RPMI7951 (cell line): ENCODE measurements at regions not wholly inside any gene's neighbourhood (a gene's known extent, or its start where the extent isn't known, plus 50 kb on each side); places are given as distances from the start of the nearest gene placed in this dataset.

Source experiments
- DNase-seq: peaks from one replicate; pipeline ENCODE4 v3.0.0-alpha.2; 2012; ENCODE audit warnings: low read depth

DNA sequence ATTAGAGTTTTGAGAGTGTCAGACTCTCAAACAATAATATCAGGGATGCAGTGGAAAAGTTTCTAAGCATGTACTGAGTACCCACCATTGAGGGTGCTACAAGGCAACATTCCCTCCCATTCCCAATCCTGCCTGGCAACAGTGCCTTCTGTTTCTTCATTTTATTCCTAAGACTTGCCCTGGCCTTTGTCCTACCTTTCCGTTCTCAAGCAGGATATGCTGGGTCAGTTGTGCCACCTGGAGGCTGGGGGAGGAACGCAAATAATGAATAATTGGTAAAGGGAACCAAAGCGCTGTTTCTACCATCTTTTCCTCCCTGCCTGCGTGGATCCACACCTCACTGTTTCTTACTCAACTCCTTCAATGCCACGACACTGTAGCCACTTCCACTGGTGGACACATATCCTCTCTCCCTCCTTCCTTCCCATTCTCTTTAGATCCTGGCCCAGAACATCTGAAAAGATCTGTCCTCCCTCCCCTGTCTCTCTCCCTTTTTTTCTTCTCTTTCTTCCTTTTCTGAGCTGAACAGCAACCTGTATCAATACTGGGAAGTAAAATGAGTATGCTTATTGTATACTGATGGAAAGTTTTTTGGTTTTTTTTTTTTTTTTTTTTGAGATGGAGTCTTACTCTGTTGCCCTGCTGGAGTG lies 149.5 kb downstream of the C9orf152 start:
- peak; percentile 51 for DNase-seq

DNA sequence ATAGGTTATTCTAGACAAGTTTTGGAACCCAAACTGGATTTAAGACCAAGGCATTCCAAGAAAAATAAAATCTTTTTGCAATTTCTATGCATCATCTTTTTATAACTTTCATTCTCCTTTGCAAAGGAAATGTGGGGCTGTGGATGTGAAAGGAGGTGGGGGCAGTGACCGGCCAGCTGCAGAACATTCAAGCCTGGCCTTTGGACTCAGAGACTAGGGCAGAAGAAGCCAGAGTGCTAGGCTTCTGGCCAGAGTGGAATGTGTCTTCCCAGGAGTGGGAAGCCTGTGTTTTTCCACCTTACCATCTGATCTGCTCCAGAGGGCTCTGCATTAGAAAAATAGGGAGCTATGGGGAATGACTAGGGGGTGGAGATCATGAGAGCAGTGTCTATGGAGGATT lies 148.5 kb downstream of the C9orf152 start:
- no peak for DNase-seq

DNA sequence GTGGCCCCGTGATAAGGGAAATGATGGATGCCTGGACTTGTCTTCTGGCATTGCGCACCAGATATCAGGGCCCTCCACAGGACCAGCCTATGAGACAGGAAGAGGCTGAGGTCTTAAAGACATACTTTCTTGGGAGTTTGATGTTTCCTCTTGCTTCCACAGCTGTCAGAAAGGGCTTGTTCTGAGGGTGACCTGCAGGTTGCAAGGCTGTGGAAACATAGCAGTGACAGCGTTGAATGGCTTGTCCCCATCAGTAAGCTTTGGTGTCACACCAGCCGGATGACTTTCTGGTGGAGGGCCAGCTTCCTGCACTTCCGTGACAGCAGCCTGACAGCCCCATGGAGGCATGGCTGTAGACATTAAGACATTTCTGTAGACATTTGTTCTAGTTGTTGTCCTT lies 143.2 kb downstream of the C9orf152 start:
- no peak for DNase-seq

DNA sequence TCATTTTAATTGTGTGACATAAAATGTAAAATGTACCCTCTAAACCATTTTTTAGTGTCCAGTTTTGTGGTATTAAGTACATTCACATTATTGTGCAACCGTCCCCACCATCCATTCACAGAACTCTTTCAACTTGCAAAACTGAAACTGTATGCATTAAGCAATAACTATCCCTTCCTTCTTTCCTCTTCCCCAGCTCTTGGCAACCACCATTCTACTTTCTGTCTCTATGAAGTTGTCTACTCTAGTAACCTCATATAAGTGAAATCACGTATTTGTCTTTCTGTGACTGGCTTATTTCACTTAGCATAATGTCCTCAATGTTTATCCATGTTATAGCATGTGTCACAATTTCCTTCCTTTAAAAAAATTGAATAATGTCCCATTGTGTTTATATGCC lies 142.4 kb downstream of the C9orf152 start:
- peak; percentile 53 for DNase-seq

DNA sequence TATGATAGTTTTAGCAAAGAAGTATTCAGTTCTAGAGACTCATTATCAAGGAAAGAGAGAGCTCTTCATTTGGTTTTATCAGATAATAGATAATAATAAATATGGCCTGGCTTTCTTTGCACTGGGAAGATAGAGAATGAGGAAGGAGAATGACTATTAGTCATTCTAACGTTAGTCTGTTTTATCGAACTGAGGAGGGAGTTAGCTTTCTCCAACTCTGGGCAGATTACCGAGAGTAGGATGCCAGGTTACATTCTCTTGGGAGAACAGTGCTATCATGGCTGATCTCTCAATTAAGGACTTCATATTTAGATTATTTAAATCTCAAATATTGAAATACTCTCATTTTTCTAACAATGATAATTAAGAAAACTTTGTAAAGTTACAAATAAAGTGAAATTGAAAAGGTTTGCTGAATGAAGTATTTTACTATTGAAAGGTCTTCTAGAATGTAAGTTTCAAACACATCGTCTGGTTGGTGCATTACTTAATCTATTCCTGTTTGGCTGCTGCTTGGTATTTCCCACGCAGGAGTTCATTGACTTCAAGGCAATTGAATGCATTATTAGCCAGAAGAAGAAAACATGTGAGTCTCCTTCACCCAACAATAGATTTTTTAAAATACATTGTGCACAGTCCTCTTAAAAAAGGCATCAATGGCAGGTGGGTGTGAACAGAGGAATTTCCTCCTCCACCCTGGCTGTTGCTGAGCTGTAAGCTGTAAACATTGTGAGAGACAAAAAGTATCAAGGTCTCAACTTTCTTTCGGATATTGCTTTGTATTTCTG lies 140.8 kb downstream of the C9orf152 start:
- DNase-seq = no peak

DNA sequence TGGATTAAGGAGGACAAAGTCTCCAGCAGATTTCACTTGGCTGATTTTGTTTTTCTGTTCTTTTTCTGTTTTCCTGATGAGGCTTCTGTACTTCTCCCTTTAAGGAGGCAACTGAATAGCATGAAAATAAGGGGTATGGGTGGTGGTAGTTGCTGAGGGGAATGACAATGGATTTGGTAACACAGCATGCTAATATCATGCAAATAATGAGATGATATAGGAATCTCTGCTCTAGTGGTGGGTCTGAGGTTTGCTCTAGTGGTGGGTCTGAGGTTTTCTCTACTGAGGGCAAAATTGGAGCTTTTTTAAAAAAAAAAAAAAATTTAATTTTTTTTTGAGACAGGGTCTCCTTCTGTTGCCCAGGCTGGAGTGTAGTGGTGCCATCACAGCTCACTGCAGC lies 139.7 kb downstream of the C9orf152 start:
- DNase-seq = no peak

DNA sequence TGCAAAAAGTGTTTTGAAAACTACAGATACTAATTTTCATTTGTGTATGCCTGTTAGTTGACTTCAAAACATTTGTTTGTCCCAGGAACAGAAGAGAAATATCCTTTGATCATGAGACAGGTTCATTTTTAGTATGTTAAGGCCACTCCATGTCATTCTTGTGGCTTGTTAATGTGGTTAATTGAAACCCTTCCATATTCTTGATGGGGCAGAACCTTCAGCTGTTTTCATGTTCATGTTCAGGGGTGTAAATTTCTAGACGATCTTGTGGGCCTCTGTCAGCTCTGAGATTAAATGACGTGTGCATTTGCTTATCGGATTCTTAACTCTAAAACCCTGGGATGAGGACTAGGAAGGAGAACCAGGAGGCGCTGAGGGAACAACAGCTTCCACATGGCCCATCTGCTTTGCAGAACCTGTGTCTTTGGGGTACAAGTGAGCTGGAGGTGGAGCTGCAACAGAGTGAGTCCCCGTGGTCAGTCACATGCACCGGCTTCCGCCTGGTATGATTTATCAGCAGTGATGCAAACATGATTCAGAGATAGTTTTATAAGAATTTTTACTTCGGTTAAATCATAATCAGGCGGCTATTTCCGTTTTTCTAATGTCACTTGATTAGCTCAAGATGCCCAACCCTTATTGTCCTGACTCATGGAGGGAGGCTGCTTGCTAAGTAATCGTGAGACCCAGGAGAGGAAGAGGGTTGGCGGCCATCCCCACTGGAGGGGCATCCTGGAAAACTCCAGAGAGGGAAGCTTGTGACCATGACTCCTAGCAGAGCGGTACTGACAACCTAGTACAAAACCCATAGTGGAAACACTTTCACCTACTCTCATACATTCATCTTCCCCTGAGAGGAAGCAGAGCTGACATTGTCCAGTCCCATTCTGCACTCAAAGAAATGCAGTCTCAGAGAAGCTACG lies 138.4 kb downstream of the C9orf152 start:
- DNase-seq = peak; percentile 91

DNA sequence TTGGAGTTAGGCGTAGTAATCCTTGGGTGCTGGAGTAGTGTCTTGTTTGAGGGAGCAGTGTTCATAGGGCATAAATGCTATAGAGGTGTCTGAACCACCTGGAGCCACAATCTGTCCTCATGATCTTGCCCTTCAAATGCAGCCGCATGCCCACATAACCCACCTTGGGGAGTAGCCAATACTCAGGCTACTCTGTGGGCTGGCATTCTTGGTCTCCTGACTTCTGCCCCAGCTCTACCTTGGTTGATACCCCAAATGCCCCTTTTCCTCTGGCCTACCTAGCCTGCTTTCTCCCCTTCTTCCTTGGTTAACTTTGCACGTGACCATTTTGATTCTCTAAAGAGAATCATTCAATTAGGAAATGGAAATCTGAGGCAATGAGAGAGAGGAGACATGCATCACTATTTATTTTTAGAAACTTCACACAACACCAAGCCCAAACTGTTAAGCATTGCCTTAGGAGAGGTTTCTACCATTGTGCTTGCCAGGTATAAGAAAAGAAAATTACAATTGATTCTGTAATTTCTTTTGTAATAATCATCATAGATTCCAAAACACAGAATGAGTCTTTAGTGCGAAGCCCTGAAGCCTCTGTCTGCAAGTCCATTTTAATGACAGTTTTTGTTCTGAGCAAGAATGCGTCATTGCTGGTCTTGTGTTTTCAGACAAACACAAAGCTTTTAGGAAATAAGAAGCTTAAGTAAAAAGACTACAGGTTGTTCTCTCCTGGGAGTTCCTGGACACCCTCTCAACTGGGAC lies 135.2 kb downstream of the C9orf152 start:
- no peak for DNase-seq

DNA sequence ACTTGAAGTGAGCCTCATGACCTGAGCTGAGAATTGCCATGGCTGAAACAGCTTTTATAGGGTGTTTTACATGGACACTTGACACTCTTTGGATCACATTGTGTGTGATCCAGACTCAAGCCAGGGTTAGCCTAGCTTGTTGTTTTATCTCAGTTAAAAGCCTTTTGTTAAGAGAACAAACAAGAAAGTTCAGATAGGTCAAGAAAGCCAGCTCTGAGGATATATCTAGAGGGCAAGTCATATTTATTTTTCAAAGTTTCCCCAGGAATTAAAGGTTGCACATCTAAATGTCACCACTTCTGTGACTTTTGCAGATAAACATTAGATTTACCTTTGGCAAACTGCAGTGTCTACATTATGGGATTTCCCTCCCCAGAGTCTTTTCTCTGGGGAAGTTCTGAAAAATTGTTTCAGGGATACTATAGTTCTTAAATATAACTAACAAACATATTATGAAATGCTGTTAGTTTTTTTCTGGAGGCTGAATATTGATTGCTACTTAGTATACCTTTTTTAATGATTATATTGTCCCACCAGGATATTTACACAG lies 134.5 kb downstream of the C9orf152 start:
- no peak for DNase-seq

DNA sequence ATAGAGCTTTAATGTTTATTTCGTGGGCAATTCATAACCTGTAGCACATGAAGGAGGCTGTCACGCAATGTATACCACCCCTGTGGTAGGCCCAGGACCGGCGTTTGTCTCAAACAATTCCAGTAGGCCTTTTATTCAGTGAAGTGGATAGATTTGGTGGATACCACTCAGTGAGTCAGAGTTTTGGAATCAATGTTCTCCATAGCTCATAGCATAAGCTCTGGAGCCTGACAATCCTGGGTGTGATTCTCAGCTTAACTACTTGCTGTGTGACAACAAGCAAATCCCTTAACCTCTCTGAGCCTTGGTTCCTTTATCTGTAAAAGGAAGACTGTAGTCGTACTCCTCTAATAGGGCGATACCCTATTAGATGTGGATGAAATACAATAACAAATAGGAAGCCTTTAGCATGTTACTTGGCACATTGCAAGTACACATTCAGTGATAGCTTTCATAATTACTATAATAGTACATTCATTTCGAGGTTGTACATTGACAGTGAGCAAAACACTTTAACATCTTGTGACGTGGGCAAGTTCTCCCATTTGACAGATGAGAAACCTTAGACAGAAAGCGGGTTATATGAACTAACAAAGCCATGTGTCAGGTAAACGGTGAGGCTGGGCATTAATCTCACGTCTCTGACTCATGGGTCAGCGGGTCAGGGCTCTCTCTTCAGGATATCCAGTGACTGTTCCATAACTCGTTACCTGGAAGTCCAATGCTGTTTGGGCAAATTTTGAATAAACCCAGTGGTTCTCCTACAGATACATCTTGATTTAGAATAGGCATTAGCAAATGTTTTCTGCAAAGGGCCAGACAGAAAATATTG lies 130.8 kb downstream of the C9orf152 start:
- DNase-seq = peak; percentile 84

DNA sequence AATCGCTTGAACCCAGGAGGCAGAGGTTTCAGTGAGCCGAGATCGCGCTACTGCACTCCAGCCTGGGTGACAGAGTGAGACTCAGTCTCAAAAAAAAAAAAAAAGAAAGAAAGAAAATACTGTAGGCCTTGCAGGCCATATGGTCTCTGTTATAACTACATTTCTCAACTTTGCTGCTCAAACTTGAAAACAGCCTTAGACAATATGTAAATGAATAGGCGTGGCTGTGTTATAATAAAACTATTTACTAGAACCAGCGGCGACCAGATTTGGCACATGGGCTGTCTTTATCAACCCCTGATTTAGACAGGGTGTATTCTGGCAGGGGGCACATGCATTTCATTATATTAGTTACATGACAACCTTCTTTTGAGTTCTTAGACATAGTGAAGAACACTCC lies 130.0 kb downstream of the C9orf152 start:
- no peak for DNase-seq

DNA sequence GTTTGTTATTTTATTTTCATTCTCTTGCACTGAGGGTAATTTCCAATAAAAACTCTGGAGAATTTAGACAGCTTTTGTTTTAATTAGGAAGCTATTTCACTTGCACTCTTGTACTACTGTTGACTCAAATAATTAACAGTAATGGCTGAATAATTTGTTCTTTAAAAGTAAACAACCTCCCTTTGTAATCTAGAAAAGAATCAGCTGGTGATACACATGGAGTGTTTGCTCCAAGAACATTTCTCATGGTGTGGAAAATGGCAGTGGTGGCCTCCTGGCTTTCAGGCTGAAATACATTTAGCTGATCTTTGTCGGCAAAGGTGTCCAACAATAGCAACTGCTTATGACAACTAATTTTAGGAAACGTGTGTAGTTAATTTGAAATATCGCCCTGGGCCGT lies 129.4 kb downstream of the C9orf152 start:
- DNase-seq = no peak

DNA sequence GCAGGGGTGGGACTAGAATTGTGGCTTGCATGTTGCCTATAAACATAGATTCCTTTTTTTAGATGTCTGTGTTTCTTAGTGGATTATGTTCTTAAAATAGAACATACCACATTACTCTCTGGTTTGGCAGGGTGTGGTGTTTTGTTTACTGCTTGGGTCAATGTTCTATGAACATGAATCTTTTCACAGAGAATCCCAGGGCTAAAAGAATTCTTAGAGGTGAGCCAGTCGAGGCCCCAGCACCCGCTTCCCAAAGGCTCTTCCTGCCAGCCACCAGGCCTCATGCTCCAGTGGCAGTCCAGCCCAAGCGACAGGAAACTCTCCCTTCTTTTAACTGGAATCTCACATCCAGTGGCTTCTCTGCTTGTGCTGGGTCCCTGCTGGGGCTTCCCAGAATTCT lies 126.6 kb downstream of the C9orf152 start:
- DNase-seq = peak; percentile 69

DNA sequence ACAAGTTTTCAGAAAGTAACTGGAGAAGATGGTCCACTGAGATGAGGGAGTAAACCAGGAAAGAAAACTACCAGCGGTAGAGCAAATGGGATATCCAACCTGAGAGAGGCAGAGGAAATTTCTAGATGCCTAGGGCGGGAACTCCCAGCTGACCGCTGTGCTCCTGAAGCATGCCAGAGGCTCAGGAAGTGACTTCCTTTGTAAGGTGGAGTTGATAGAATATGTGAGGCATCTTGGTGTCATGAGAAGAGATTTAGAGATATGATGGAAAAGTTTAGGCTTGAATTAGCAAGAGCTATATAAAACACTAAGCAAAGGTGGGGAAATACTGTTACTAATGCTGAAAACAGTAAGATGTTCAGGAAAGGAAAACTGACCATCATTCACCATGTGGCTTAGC lies 124.1 kb downstream of the C9orf152 start:
- DNase-seq = no peak

DNA sequence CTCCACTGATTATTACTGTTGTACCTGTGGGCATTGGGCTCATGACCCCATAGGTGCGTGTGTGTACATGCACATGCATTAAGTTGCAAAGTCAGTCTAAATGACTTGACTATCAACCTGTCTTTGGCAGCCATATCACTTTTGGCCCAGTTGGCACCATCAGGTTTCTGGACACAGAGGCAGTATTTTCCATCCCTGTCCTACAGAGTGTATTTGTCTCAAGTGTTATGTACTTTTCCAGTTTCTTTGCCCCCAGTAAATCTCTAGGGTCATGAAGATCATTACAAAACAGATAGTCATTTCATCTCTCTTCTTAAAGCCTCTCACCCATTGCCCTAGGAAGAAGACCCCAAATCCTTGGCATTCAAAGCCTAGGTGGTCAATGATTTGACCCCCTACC lies 121.4 kb downstream of the C9orf152 start:
- no peak for DNase-seq

DNA sequence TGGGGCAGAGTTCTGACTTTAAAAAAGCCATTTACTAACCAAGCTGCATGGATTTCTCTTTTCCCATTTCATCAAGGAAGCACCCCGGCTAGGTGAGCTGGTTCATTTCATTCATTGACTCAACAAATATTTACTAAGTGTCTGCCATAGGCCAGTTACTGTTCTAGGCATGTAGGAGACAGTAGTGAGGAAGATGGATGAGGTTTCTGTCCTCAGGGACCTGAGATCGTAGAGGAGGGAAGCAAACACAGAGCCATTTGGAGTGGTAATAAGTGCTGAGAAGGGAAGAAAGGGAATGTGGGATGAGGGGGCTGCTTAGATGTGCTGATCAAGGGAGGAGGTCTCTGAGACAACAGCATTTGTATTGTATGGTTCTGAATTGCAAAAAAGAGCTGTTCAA lies 120.4 kb downstream of the C9orf152 start:
- DNase-seq = no peak

DNA sequence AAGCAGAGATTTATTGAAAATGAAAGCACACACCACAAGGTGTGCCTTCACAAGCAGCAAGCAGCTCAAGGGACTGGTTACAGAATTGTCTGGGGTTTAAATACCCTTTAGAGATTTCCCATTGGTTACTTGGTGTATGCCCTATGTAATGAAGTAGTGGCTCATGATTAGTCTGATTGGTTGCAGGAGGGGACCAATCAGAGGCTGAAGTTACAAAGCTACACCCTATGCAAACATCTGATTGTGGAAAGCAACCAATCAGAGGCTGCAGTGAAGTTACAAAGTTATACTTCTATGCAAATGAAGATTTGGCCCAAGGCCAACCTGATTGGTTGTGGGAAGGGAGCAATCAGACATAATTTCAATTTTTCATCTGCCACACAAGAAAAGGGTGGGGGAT lies 119.9 kb downstream of the C9orf152 start:
- peak; percentile 44 for DNase-seq

DNA sequence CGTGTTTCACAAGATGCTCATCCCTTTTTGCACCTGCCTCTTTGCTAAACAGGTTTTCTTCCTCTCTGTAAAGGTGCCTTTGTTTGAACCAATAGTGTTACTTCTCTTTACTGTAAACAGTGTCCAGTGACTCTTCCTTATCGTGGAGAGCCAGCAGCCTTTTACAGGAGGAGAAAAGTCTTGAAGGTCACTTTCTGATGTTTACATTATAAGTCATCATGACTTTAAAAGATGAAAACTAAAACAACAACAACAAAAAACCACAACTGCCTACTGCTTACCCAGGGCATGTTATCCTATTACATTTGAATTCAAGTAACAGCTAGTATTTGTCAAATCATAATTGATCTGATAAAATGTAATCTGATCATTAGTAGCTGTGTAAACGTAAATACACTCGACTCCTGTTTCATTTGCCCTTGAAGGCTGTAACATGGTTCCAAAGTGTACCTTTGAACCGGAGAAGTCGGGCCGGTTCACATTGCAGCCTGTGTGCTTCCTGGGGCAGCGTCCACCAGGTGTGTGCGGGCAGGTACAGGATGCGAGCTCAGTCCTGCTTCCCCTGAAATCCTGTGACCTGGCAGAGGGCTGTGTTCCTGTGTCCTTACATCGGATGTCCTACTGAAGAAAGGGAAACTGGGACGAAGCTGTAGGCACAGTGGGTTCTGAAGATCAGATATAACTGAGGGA lies 118.1 kb downstream of the C9orf152 start:
- no peak for DNase-seq

DNA sequence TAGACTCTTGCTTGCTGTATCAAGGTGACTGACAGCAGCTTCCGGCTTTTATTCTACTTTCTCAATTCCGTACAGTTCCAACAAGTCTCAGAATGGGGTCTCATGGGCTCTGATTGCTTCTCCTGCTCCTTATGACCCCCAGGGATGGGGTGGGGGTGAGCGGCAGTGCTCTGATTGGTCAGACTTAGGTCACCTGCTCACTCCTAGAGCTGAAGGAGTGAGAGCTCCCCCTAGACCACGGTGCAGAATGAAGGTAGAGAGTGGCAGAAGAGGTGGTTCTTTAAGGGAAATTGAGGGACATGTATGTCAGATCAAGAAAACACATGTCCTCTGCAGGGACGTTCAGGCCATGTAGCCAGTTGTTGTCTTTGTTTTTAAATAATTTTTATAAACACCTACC lies 115.2 kb downstream of the C9orf152 start:
- no peak for DNase-seq

DNA sequence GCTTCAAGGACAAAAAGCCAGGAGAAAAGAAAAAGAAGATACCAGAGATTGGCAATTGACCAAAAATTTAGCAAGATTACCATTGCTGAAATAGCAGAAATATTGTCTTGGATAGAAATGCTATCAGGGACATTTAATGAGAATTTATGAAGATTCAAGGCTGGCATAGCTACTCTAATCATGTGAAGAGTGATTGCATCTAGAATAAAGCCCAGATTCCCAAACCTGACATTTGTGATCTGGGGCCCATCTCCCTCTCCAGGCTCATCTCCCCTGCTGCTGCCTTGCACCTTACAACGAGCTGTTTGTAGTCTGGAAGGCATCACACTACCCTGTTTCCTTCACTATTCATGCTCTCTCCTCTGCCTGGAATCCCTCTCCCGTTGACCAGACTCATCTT lies 114.5 kb downstream of the C9orf152 start:
- DNase-seq = no peak
